ENCODE measurements at regions not wholly inside any gene's neighbourhood (a gene's known extent, or its start where the extent isn't known, plus 50 kb on each side); places are given as distances from the start of the nearest gene placed in this dataset.

- TF ChIP-seq POLR2A (IDR thresholded peaks at IDR 0.05) (no peak), CTCF (IDR thresholded peaks at IDR 0.05) (no peak)
Observed at GRCh38 chr1:148294116-148294807, 142.2 kb upstream of the NBPF11 start.

Measured in right lobe of liver (tissue), 4 donors.